Glomerular visceral epithelial cell (primary cell): ENCODE measurements at regions not wholly inside any gene's neighbourhood (a gene's known extent, or its start where the extent isn't known, plus 50 kb on each side); places are given as distances from the start of the nearest gene placed in this dataset.

Experiments
- DNase-seq: peaks from one replicate; pipeline ENCODE4 v3.0.0-alpha.2; 2016; ENCODE audit errors: extremely low spot score

DNA sequence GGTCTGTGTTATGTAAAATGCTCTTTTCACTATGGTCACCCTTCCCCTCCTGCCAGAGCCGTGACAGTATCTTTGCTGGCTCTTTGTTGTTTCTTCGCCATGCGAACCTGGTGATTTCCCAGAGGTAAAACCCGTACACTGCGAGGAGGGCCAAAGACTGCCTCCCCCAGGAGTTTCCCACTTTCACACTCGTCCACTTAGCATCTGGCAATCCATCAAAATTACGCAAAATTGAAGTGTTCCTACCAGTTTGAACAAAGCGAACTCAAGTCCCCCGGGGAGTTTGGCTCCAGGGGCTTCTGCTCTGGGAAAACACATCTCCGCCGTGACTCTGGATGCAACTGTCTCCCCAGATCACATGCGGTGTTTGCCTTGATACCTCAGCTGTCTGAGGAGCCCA lies 239.9 kb downstream of the FAM43A start:
- no peak for DNase-seq

DNA sequence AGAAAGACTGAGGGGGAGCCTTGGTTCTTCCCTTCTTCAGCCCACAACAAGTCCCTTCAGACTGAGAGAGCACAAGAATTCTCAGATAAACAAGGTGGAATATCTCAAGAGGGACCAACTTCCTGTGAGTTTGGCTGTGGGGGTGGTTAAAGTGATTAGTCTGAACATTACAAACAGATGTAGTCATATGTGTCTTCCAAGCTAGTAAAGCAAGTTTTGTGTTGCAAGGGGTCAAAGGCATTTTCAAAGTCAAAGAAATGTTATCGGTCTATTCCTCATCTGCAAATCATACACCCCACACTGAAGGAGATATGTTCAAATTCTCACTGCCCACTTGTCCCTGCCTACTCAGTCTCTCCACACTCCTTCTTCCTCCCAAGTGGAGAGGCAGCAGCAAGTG lies 242.5 kb downstream of the FAM43A start:
- no peak for DNase-seq

DNA sequence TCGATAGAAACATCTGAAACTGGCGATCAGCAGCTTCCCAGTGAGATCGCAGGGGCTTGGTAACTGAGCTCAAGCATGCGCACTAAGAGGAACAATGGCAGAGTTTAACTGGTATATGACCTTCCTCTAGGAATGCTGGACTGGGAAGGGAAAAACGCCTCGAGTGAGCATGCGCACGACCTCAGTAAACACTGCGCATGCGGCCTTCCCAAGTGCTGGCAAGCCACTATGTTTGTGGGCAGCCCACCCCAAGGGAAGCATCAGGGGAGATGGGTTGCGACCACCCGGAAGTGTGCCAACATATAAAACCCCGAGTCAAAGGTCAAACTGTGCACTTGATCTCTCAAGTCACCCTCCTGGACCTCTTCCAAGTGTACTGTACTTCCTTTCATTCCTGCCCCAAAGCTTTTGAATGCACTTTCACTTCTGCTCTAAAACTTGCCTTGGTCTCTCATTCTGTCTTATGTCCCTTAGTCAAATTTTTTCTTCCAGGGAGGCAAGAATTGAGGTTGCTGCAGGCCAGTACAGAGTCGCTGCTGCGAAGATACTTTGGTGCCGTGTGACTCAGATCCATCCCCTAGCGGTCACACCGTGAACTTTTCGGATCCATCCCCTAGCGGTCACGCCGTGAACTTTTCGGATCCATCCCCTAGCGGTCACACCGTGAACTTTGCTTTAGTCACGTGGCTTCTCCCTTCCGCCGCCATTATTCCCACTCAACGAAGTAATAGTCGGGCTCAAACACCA lies 243.3 kb downstream of the FAM43A start:
- DNase-seq, result peak; percentile 58

DNA sequence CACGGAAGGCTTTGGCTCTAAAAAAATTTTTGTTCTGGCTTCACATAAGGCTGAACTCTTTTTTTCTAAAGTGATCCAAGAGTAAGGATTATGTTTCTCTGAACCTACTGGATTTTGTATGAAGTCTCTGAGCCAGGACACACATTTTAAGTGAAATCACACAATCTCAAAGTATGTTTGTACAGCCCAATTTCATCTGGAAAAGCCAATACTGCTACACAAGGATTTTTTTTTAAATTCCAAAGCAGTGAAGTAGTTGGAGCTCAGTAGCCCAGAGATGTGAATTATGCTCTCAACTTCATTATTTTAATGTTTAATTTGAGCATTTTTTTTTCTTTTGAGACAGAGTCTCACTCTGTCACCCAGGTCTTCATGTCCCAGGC lies 243.9 kb downstream of the FAM43A start:
- DNase-seq, result no peak

DNA sequence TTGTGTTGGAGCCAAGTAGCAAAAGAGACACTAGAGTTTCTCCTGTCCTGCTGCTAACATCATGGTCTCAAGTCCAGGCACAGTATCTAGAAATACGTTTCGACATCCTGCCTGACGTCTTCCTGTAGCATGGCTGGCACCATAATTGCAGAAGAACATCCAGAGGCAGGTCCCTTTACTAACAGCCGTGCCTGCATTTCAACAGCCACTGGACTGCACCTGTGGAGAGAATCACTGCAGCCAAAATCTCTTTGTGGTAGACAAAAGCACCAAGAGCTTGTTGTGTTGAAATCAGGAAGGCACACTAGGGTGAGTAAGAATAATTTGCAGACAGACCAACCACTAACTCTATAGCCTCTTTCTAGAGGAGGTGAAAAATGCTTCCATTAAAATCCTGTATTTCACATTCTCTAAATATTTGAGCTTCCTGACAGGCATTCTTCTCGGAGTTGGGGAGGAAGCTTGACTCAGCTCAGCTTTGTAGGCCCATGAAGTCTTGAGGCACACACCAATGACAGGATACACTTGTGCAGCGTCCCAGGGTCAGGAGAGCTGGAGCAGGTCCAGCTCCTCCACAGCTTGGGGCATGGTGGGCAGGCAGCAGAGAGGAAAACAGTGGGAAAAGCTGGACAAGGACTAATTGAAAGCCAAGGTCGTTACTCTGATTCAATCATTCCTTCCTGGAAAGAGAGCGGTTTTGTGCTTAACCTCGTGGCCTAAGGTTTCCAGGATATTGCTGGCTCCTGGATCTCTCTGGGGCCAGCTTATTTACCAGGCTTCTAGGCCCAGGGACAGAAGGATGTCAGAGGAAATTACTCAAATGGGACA lies 244.9 kb downstream of the FAM43A start:
- DNase-seq, result peak; percentile 31

DNA sequence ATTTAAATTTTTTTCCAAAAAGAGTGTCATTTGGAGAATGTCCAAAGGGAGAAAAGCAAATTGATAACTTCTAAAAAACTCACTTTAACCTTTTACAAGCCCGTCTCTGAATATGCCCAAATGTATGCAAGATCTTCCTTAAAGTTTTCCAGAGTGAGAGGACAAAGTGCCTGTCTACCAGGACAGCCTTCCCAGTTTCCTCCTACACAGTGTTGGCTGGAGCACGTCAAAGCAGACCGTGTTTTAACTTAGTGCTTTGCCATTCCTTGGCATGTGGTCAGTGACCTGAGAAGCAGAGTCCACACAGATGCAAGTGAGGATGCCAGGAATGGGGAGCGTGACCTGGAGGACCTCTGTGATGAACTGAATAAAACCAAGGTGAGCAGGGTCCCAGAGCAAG lies 245.7 kb downstream of the FAM43A start:
- DNase-seq, result no peak

DNA sequence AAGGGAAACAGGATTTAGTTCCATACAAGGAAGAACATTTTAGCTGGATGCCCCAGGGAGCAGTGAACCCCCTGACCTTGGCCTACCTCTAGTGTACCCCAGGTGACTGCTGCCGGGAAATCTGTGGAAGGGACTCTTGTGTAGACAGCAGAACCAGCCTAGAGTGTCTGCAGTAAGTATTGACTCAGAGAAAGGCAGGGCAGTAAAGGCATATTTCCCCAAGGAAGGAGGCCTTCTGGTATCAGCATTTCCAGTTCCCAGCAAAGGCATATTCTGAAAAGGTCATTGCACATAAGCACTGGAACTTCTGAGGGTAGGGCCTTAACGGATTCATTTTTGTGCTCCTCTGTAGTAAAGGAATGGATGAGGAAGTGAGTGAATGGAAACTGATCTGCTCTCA lies 246.2 kb downstream of the FAM43A start:
- no peak for DNase-seq

DNA sequence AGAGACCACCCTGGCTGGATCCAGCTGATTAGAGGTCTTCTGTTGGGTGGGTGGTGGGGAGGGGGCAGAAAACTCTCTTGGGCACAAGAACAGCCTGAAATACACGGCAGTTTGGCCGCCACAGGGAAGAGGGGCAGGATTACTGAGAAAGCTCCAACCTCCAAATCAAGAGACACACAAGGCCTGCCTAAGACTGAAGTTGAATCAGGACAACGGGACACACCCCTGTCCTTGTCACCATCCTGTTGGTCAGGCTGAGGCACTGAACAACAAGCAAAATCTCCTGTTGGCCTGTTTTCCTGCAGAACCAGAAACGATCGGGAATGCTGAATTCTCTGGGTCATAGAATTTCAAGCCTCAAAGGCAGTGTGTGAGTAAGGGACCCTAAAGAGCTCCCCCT lies 247.8 kb downstream of the FAM43A start:
- DNase-seq, result no peak

DNA sequence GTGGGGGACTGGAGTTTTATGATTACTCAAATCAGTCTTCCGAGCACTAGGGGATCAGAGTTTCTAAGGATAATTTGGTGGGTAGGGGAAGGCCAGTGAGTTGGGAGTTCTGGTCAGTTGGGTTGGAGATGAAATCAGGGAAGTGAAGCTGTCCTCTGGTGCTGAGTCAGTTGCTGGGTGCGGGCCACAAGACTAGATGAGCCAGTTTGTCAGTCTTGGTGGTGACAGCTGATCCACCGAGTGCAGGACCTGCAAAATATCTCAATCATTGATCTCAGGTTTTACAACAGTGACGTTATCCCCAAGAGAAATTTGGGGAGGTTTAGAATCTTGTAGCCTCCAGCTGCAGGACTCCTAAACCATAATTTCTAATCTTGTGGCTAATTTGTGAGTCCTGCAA lies 249.4 kb downstream of the FAM43A start:
- no peak for DNase-seq

DNA sequence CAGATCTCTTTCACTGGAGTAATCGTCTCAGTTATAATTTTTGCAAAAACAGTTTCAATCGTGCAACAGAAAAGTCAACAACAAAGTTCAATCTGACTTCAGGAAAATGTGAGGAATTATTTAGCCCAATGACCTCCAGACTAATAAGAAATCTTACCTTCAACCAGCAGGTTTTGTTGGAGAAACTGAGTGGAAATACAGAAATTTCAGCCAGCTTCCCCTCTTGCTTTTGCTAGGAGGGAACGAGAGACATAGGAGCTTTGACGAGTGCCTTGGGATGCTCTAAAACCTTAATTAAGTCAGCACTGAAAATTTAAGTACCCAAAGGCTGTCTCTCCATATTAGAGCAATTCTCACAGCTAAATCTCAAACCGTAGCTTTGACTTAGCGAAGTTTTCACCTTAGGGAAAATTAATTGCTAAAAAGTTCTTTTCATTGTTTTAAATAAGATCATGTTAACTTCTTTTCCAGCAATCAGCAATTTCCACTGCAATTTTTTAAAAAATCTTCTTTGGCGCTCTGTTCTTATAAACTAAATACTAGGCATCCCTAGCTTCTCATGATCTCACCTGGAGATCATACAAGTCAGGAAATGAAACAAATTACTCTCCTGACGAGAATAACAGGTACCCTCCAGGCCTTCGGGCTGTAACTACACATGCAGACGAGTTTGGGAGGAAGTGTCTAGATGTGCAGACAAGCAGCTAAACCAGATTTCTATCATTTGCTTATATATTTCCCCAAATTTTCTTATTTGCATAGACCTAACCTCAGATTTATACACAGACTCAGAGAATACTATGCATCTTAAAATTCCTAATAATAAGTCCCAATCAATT lies 250.2 kb downstream of the FAM43A start:
- no peak for DNase-seq

DNA sequence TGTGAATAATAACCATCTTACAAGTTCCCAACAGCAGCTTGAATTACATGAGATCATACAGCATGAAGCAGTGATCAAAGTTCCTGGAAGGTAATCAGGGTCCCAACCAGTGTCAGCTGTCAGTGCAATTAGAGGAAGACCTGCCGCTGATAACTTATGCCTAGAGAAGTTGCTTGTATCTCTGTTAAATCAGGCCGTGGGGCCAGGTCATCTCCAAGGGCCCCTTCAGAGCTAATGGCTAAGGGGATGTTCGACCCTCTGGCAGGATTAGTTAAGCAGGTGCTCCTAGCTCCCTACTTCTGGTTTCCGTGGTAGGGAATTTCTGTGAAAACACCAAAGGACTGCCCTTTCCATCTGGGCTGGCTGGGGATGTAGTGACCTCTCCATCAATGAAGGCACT lies 251.0 kb downstream of the FAM43A start:
- no peak for DNase-seq

DNA sequence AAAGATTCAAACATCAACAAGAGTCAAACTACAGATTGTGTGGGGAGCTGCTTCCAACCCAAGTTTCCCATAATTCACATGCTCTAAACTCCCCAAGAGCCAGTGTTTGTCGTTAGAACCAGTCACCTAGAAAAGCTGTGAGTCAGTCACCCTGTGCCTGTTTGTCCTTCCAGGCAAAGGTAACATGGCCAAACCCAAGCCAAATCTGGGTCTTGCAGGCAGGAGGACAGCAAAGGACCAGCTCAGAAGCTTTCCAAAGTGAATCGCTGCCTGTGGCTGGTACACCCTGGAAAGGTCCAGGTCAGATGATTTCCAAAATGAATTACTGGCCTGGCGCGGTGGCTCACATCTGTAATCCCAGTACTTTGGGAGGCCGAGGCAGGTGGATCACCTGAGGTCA lies 251.5 kb downstream of the FAM43A start:
- no peak for DNase-seq

DNA sequence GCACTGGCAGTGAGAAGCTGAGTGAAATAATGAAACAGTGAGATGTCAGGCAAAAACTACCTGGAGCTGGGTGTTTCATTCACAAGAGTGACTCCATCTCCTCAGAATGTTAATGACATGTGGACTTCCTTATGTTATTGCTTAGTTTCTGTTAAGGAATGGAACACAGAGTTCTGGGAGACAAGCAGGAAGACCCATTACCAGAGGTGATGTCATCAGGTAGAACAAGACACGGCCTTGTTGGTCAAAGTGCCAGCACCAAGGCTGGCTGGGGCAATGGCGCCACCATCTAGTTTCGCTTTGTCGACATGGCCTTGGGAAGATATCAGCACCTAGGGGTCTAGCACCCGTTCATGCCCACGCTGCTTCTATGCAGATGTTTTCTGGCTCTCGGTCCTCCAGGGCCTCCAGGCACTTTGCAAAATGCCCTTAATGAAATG lies 252.2 kb downstream of the FAM43A start:
- DNase-seq, result no peak

DNA sequence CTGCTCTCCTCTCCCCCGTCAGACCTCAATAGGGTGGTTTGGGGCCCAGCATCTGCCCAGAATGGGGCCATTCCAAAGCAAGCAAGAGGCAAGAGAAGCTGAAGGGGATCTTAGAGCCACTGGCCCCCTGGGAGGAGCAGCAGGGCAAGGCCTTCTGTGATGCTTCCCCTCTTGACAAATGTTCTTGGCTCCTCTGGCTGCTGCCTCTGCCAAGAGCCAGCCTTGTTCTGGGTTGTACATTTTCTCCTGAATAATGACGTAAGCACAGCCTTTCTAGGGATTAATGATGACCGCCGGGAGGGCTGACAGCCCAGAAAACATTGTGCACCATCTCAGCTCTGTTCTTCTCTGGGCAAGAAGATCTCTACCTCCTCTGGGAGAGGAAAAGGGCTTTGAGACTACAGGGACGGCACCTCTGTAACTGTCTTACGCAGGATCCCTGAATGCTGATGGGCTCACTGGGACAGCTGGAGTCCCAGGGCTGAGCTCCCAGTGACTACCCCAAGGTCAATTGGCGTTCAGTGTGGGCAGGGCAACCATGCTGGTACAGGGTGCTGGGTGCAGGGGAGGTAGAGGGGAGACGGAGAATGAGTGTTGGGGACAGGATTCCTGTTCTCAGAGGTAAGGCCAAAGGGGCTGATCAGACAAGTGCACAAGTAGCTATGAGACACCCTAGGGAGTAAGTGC lies 253.3 kb downstream of the FAM43A start:
- DNase-seq, result no peak

DNA sequence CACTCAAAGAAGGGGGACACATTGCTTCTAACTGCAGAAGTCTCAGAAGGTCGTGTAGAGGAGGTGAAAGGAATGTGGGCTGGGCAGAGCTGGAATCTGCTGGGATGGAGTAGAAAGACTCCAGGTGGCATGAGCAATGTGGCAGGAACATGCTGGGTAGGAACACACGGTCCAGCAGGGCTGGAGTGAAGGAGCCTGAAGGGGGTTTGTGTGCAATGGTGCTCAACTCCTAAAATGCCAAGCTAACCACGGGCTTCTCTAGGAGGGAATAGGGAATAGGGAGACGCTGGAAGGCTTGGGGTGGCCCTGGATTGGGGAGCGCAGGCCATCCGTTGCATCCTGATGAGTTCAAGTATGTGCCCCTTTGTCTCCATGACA lies 253.8 kb downstream of the FAM43A start:
- no peak for DNase-seq

DNA sequence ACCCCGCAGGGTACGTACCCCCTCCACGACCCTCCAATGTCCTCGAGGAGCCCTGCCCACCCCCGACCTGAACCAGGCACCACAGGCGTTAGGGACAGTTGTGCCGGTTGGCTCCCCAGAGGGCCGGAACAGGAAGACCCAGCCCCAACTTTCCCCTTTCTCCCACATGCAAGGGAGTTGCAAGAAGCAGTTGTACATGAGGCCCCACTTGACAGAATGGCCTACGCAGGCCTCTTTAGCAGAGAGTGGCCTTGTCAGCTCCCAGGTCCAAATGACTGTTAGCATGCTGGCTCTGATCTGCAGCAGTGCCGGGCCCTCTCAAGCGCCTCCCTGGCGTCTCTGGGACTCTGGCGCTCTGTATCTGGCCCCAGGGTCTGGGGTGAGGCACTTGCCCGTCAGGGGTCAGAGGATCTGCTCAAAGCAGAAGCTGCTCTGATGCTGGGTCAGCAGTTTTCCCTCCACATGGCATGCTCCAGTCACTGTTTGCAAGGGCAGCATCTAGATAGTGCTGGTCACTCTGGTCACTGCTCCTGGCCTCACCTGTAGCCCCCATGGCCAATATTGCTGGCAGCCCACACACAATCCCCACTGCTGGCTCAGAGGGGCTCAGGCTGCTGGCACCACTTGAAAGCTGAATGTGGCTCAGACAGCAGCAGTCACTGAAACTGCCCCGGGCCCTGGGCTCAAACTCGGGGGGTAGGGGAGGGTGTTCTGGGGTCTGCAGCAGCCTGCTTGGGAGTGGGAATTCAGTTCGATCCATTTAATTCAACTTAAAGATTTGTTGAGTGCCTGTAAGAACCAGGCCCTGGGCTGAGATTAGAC lies 254.5 kb downstream of the FAM43A start:
- no peak for DNase-seq

DNA sequence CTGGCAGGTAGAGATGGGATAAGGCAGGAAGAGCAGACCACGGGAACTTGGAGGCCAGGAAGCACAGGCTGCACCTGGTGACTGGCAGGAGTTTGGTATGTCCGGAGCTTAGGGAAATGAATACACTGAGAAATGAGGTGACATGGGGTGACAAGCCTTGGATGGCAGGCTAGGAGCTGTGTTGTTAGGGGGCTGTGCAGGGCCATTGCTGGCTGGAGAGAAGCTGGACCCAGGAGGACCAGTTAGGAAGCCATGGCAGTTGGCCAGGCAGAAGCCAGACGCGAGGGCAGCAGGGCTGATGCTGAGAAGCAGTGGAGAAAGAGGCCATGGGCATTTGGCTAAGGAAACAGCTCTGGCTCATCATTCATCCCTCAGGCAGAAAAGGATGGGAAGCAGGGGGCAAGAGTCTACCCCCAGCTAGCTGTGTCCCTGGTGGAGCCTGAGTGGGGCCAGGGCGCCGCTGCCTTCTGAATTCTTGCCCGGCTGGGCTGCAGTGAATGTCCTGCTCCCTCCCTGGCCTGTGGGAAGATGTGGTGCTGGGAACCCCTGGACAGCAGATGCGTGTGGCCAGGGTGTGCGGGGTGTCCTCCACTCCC lies 255.8 kb downstream of the FAM43A start:
- DNase-seq, result no peak

DNA sequence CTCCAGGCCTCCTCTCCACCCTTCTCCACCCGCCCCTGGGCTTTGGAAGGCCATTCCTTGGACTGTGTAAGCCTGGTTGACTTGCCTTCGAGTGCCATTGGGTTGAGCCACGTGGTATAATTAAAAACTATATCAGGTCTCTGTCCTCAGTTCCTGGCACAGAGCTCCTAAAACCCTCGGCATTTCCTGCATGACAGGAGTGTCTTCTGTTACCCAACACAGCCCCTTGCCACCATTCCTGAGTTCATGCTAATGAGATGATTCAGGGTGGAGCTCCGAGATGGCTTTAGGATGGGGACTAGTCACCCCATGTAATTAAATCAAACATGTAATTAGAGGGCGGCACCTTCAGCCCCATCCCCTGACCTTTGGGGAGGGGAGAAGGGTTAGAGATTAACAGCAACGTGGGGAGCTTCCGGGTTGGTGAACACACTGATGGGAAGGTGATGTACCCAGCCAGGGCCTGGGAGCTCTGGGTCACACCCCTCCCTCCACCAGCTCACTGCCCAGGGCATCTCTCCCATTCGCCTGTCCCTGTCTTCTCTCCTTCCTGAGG lies 256.4 kb downstream of the FAM43A start:
- no peak for DNase-seq

DNA sequence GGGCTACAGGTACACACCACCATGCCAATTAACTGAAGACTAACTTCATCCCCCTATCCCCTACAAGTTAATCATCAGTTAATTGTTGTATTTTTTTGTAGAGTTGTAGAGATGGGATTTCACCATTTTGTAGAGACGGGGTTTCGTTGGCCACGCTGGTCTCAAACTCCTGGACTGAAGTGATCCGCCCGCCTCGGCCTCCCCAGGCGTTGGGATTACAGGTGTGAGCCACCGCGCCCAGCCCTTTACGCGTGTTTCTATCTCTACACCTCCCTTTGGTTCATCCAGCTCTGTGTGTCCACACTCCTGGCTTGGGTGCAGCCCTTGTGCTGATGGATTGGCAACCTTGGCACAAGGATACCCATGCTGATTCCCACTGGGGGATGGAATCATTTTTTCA lies 258.8 kb downstream of the FAM43A start:
- no peak for DNase-seq

DNA sequence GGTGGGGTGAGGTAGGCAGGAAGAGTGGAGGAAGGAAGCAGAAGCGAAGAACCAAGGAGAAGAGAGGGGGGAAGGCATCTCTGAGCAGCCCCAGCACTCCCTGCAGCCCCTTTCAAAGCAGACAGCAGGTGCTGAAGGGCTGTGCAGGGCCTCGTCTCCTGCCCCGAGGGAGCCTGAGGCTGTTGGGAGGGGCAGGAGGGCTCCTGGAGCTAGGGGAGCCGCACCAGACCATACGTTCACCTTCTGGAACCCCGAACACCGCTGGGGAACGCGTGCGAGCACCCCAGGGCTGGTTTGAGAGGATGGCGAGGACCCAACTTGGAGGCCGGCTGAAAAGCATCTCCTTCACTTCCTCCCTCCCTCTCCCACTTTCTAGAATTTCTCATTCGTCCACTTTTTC lies 259.8 kb downstream of the FAM43A start:
- DNase-seq, result no peak
